ENCODE measurements at regions not wholly inside any gene's neighbourhood (a gene's known extent, or its start where the extent isn't known, plus 50 kb on each side); places are given as distances from the start of the nearest gene placed in this dataset.

DNA sequence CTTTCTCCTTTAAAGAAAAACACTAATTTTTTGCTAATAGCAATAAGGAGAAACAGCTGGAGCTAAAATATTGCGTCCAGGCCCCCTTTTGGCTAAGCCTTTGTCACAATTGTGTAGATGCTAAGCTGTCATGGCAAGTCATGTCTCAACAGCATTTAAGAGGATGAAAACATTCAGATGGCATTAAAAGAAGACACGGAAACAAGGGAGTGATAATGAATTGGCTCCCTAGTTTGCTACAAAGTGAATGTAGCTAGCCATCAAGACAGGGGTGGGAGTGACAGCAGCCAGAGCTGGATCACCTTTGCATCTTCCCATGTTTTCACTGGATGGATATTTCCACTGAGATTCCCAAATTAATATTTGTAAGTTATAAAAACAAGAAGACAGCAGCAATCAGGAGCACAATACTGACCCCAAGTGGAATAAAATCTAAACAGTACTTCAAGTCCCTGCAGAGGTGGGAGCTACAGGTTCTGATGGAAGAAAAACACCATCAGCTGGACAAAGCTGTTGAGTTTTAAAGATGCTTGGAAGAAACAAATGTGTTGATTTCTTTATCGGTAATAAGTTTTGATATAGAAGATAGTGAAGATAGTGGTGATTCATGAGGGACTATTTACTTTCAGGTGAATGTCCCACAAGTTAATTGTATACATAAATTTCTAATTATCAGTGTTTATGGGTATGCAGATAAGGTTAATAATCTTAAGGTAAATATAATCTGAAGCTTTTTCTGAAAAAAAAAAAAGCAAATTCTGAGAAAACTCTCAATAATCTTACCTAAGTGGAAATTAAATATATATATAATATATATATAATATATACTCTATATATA is 129.4 kb downstream of the SLC16A9 start:
- no peak overlapping the region for H3K4me3 ChIP-seq
- no peak overlapping the region for H3K27ac ChIP-seq
- no peaks in the 10 kb centered on the region for H3K36me3 ChIP-seq
- H3K4me1 ChIP-seq: peaks cover 0 to 21% (median 4%) of the 10 kb centered on the region in 3 donors
- TF ChIP-seq EP300 (IDR thresholded peaks at IDR 0.05): no peak
- TF ChIP-seq, protein P1, sequence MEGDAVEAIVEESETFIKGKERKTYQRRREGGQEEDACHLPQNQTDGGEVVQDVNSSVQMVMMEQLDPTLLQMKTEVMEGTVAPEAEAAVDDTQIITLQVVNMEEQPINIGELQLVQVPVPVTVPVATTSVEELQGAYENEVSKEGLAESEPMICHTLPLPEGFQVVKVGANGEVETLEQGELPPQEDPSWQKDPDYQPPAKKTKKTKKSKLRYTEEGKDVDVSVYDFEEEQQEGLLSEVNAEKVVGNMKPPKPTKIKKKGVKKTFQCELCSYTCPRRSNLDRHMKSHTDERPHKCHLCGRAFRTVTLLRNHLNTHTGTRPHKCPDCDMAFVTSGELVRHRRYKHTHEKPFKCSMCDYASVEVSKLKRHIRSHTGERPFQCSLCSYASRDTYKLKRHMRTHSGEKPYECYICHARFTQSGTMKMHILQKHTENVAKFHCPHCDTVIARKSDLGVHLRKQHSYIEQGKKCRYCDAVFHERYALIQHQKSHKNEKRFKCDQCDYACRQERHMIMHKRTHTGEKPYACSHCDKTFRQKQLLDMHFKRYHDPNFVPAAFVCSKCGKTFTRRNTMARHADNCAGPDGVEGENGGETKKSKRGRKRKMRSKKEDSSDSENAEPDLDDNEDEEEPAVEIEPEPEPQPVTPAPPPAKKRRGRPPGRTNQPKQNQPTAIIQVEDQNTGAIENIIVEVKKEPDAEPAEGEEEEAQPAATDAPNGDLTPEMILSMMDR (IDR thresholded peaks at IDR 0.05): peak; percentile 18 to 69 (median 54)
- no peaks in the 10 kb centered on the region for H3K27me3 ChIP-seq
- WGBS, 2 donors (ENCODE audit: low coverage in 1 of 2): 33 to 38% methylated on average over 3 of the region's 3 CpGs
- H3K9me3 ChIP-seq: no peaks in the 10 kb centered on the region
- ATAC-seq: no peak

DNA sequence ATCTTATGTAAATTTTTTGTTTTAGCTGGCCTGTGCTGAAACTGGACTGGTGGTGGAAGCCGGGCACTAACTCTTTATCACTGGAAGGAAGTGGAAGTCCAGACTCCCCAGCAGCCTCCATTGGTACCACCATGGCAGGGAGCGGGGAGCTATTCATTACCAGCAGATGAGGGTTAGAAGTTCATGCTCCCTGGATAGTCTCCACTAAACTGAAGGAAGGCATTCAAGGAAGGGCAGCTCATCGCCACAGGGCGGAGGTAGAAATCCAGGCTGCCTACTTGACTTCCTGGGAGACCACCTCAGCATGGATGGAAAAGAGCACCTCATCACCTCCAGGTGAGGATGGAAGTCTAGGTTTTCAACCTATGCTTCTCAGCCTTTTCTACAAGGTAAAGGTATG is 130.9 kb downstream of the SLC16A9 start:
- Histone ChIP-seq H3K4me3 (no peak overlapping the region), H3K36me3 (no peaks in the 10 kb centered on the region), H3K4me1 (peaks cover 0 to 16% (median 4%) of the 10 kb centered on the region in 3 donors), H3K9me3 (no peaks in the 10 kb centered on the region), H3K27me3 (no peaks in the 10 kb centered on the region), H3K27ac (no peak overlapping the region)
- TF ChIP-seq, protein P1 (IDR thresholded peaks at IDR 0.05): no peak
- TF ChIP-seq POLR2A (IDR thresholded peaks at IDR 0.05) (no peak), EP300 (IDR thresholded peaks at IDR 0.05) (no peak), POLR2AphosphoS5 (IDR thresholded peaks at IDR 0.05) (no peak)
- 95% methylated on average over 4 of the region's 4 CpGs; no CpG with 5 or more reads in 1 of the 2 donors for whole genome bisulfite sequencing, 2 donors (ENCODE audit: low coverage in 1 of 2)
- ATAC-seq: no peak

DNA sequence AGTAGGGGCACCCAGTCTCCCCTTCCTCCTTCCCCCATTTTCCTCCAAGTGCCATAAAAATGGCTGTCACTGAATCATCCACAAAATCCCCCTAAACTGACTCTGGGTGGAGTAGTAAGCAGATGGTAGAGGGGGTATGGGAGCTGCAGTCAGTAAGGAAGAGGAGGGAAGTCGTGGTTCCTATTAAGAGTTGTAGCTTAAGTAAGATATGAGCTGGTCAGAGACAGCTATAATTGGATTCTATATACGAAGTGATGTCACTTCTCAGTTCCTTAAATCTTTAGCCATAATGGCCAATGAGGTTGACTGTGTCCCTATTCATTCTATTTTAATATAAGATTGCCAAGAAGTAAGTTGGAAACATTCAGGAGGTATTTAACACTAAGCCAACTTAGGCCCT is 131.7 kb downstream of the SLC16A9 start:
- Histone ChIP-seq H3K27me3 (no peaks in the 10 kb centered on the region), H3K27ac (no peak overlapping the region), H3K4me1 (peaks cover 0 to 16% (median 4%) of the 10 kb centered on the region in 3 donors), H3K36me3 (no peaks in the 10 kb centered on the region), H3K4me3 (no peak overlapping the region), H3K9me3 (no peaks in the 10 kb centered on the region)
- ATAC-seq: no peak
- 89 to 94% methylated on average over 1 to 2 of the region's 2 CpGs for WGBS, 2 donors (ENCODE audit: low coverage in 1 of 2)
- no peak for TF ChIP-seq EP300 (IDR thresholded peaks at IDR 0.05)
- TF ChIP-seq, protein P1 (IDR thresholded peaks at IDR 0.05): no peak

DNA sequence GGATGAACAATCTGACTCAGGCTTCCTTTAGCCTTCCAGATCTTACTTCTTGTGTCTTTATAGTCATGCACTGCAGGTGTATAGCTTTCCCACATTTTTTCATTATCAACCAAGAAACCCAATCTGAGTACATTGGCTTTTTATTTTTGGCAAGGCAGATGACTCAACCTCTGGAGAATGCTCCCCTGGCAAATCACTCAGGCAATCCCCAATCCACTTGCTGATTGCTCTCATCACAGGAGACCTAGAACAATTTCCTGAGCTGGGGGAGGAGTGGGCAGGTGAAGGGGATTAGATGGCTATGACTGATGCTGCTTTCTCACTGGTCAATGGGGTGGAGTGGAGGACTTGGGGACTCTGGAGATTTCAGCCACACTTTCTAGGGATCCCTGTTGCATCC is 134.4 kb downstream of the SLC16A9 start:
- Histone ChIP-seq H3K27ac (no peak overlapping the region), H3K9me3 (no peaks in the 10 kb centered on the region), H3K4me3 (no peak overlapping the region), H3K36me3 (no peaks in the 10 kb centered on the region), H3K4me1 (peaks cover 0 to 15% (median 4%) of the 10 kb centered on the region in 3 donors), H3K27me3 (no peaks in the 10 kb centered on the region)
- ATAC-seq: no peak
- TF ChIP-seq POLR2AphosphoS5 (IDR thresholded peaks at IDR 0.05) (no peak), EP300 (IDR thresholded peaks at IDR 0.05) (no peak)

DNA sequence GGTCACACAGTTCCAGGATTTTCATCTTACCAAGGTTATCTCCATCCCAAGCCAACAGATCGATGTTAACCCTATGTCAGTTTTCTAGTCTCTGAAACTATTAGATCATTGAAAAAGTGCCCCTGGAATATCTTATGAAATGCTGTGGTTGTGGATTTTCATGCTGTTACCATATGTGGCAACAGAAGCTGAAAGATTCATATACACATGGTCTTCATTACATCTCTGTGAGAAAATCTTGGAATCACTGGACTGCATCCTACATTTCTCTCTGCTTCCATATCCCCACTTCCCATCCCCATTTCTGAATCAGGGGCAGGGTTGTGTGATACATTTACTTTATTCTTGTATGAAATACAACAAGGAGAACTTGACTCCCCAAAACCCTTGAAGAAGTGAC is 146.1 kb downstream of the SLC16A9 start:
- Histone ChIP-seq H3K27ac (no peak overlapping the region), H3K4me3 (no peak overlapping the region), H3K27me3 (no peaks in the 10 kb centered on the region), H3K4me1 (peaks cover 0 to 35% (median 16%) of the 10 kb centered on the region in 3 donors), H3K9me3 (no peaks in the 10 kb centered on the region), H3K36me3 (no peaks in the 10 kb centered on the region)
- 86 to 100% methylated on average over 1 of the region's 1 CpG for WGBS, 2 donors (ENCODE audit: low coverage in 1 of 2)
- ATAC-seq: no peak
- no peak for TF ChIP-seq EP300 (IDR thresholded peaks at IDR 0.05)
- TF ChIP-seq, protein P1 (IDR thresholded peaks at IDR 0.05): no peak
- TF ChIP-seq POLR2AphosphoS5 (IDR thresholded peaks at IDR 0.05): no peak
- TF ChIP-seq POLR2A (IDR thresholded peaks at IDR 0.05): no peak
